Trophoblast cell (in vitro differentiated cells and primary cell): ENCODE measurements at regions not wholly inside any gene's neighbourhood (a gene's known extent, or its start where the extent isn't known, plus 50 kb on each side); places are given as distances from the start of the nearest gene placed in this dataset.

ENCODE experiments used
- DNase-seq, 2 donors: peaks; one replicate each; pipeline ENCODE4 v3.0.0-alpha.2; 2016
- H2AFZ ChIP-seq: 2 replicates; pipeline ENCODE4 v1.6.1; 2013; ENCODE audit warnings: low read length, moderate library complexity, mild to moderate bottlenecking; ENCODE audit not compliant: insufficient read depth, poor library complexity
- H2AK5ac ChIP-seq: 2 replicates; pipeline ENCODE4 v1.6.1; 2013; ENCODE audit warnings: mild to moderate bottlenecking, low read length
- H2BK120ac ChIP-seq: 2 replicates; pipeline ENCODE4 v1.6.1; 2013; ENCODE audit warnings: low read length, mild to moderate bottlenecking, moderate library complexity; ENCODE audit not compliant: insufficient read depth, poor library complexity
- H2BK12ac ChIP-seq: 2 replicates; pipeline ENCODE4 v1.6.1; 2013; ENCODE audit warnings: mild to moderate bottlenecking, low read length, moderate library complexity
- H2BK5ac ChIP-seq: 2 replicates; pipeline ENCODE4 v1.6.1; 2013; ENCODE audit warnings: low read length, low read depth, moderate library complexity, mild to moderate bottlenecking; ENCODE audit not compliant: poor library complexity
- H3K14ac ChIP-seq: 2 replicates; pipeline ENCODE4 v1.6.1; 2013; ENCODE audit warnings: mild to moderate bottlenecking, low read length
- H3K18ac ChIP-seq: 2 replicates; pipeline ENCODE4 v1.6.1; 2013; ENCODE audit warnings: mild to moderate bottlenecking, low read length
- H3K23ac ChIP-seq: 2 replicates; pipeline ENCODE4 v1.6.1; 2013; ENCODE audit warnings: low read length
- H3K27ac ChIP-seq: 2 replicates; pipeline ENCODE4 v1.5.1; 2013; ENCODE audit warnings: low read depth, mild to moderate bottlenecking, inconsistent platforms, low read length, moderate library complexity
- H3K27me3 ChIP-seq: 2 replicates; pipeline ENCODE4 v1.6.1; 2013; ENCODE audit warnings: inconsistent platforms, mild to moderate bottlenecking, low read length, moderate library complexity; ENCODE audit not compliant: insufficient read depth
- H3K36me3 ChIP-seq, 2 experiments: 1 replicate in 1 of 2; 2 replicates in 1 of 2; pipeline ENCODE4 v1.6.1; 2013; ENCODE audit warnings: low read length in 2 of 2, mild to moderate bottlenecking in 2 of 2, moderate library complexity in 1 of 2; ENCODE audit not compliant: insufficient read depth in 2 of 2, control insufficient read depth in 1 of 2
- H3K4ac ChIP-seq: 2 replicates; pipeline ENCODE4 v1.6.1; 2013; ENCODE audit warnings: low read depth, mild to moderate bottlenecking, low read length, moderate library complexity
- H3K4me1 ChIP-seq, 2 experiments: 1 replicate in 1 of 2; 2 replicates in 1 of 2; pipeline ENCODE4 v1.6.1; 2013; ENCODE audit warnings: low read length in 2 of 2, mild to moderate bottlenecking in 2 of 2, moderate library complexity in 1 of 2; ENCODE audit not compliant: insufficient read depth in 2 of 2, control insufficient read depth in 1 of 2
- H3K4me2 ChIP-seq: 2 replicates; pipeline ENCODE4 v1.6.1; 2013; ENCODE audit warnings: inconsistent platforms, mild to moderate bottlenecking, low read length, moderate library complexity
- H3K4me3 ChIP-seq: 2 replicates; pipeline ENCODE4 v1.5.1; 2013; ENCODE audit warnings: mild to moderate bottlenecking, low read depth, low read length, inconsistent platforms
- H3K79me1 ChIP-seq: one replicate; pipeline ENCODE4 v1.6.1; 2013; ENCODE audit warnings: low read length
- H3K79me2 ChIP-seq: 2 replicates; pipeline ENCODE4 v1.6.1; 2013; ENCODE audit warnings: low read length, mild to moderate bottlenecking; ENCODE audit not compliant: control insufficient read depth, insufficient read depth, poor library complexity
- H3K9ac ChIP-seq: 2 replicates; pipeline ENCODE4 v1.6.1; 2013; ENCODE audit warnings: mild to moderate bottlenecking, low read length
- H3K9me3 ChIP-seq: 2 replicates; pipeline ENCODE4 v1.6.1; 2013; ENCODE audit warnings: low read depth, mild to moderate bottlenecking, control low read depth, inconsistent platforms, low read length; ENCODE audit not compliant: insufficient read depth
- H4K12ac ChIP-seq: 2 replicates; pipeline ENCODE4 v1.6.1; 2013; ENCODE audit warnings: low read depth, mild to moderate bottlenecking, low read length, moderate library complexity
- H4K8ac ChIP-seq: 2 replicates; pipeline ENCODE4 v1.6.1; 2013; ENCODE audit warnings: low read depth, mild to moderate bottlenecking, low read length, moderate library complexity
- H4K91ac ChIP-seq: one replicate; pipeline ENCODE4 v1.6.1; 2013; ENCODE audit warnings: low read depth, mild to moderate bottlenecking, low read length, moderate library complexity
- WGBS: extraction: QIAGEN DNeasy Blood & Tissue Kit; methylation state at CpG from one replicate; pipeline ENCODE4 v1.1.7; 2013; ENCODE audit warnings: missing lambda C conversion rate; ENCODE audit not compliant: insufficient read length, insufficient coverage; ENCODE audit errors: extremely low coverage; 5-methylcytosine and 5-hydroxymethylcytosine counted together

- Histone ChIP-seq H3K27me3 (no peaks in the 10 kb centered on the region), H3K9me3 (no peaks in the 10 kb centered on the region), H2BK120ac (no peak overlapping the region), H3K18ac (no peak overlapping the region), H3K4me2 (no peak overlapping the region), H3K4me3 (no peak overlapping the region), H3K4me1 (no peaks in the 10 kb centered on the region), H3K9ac (no peak overlapping the region), H4K12ac (no peak overlapping the region), H2AK5ac (no peak overlapping the region), H4K91ac (no peak overlapping the region), H4K8ac (no peak overlapping the region), H2BK12ac (no peak overlapping the region), H3K36me3 (no peaks in the 10 kb centered on the region), H3K14ac (no peak overlapping the region), H2AFZ (no peak overlapping the region), H3K79me1 (no peaks in the 10 kb centered on the region), H3K23ac (no peak overlapping the region), H3K27ac (no peak overlapping the region), H3K4ac (no peak overlapping the region), H2BK5ac (no peak overlapping the region), H3K79me2 (no peaks in the 10 kb centered on the region)
- no CpG with 5 or more reads among the region's 3 CpGs for WGBS
- no peak for DNase-seq
These were observed 275.9 kb downstream of the MREG start for GRCh38 chr2:215737477-215737876.

GRCh38 chr2:215736653-215737290, 276.6 kb downstream of the MREG start:
- Histone ChIP-seq H3K27ac (no peak overlapping the region), H3K27me3 (no peaks in the 10 kb centered on the region), H3K79me1 (no peaks in the 10 kb centered on the region), H3K9ac (no peak overlapping the region), H2BK5ac (peak overlapping the region; percentile 40), H3K18ac (no peak overlapping the region), H4K91ac (no peak overlapping the region), H2AK5ac (no peak overlapping the region), H3K14ac (no peak overlapping the region), H3K4me2 (no peak overlapping the region), H2BK120ac (no peak overlapping the region), H3K4me3 (no peak overlapping the region), H3K9me3 (no peaks in the 10 kb centered on the region), H2BK12ac (no peak overlapping the region), H4K8ac (no peak overlapping the region), H3K4ac (no peak overlapping the region), H4K12ac (no peak overlapping the region), H3K36me3 (no peaks in the 10 kb centered on the region), H3K4me1 (no peaks in the 10 kb centered on the region), H2AFZ (no peak overlapping the region), H3K23ac (no peak overlapping the region), H3K79me2 (no peaks in the 10 kb centered on the region)
- DNase-seq: peak; percentile 42 to 71
- no CpG with 5 or more reads among the region's 4 CpGs for WGBS

- WGBS: no CpG with 5 or more reads among the region's 5 CpGs
- H3K4me1 ChIP-seq: peaks cover 0 to 2% of the 10 kb centered on the region in 2 experiments
- peak overlapping the region; percentile 73 for H3K14ac ChIP-seq
- H3K9me3 ChIP-seq: no peaks in the 10 kb centered on the region
- H3K4ac ChIP-seq: peak overlapping the region; percentile 15
- no peaks in the 10 kb centered on the region for H3K79me2 ChIP-seq
- H4K12ac ChIP-seq: no peak overlapping the region
- H3K4me3 ChIP-seq: no peak overlapping the region
- peak overlapping the region; percentile 76 for H4K91ac ChIP-seq
- no peak overlapping the region for H2AFZ ChIP-seq
- DNase-seq: peak in 1 of 2 donors; percentile 50
- H2AK5ac ChIP-seq: peak overlapping the region; percentile 84
- H3K36me3 ChIP-seq: no peaks in the 10 kb centered on the region
- H3K27me3 ChIP-seq: no peaks in the 10 kb centered on the region
- H3K27ac ChIP-seq: no peak overlapping the region
- peak overlapping the region; percentile 76 for H4K8ac ChIP-seq
- peaks cover 10% of the 10 kb centered on the region for H3K79me1 ChIP-seq
- H2BK12ac ChIP-seq: peak overlapping the region; percentile 98
- peak overlapping the region; percentile 58 for H2BK120ac ChIP-seq
- no peak overlapping the region for H3K23ac ChIP-seq
- no peak overlapping the region for H3K9ac ChIP-seq
- H3K18ac ChIP-seq: peak overlapping the region; percentile 77
- H3K4me2 ChIP-seq: no peak overlapping the region
- H2BK5ac ChIP-seq: no peak overlapping the region
These were observed 282.2 kb downstream of the MREG start for GRCh38 chr2:215731108-215731658.

GRCh38 chr2:215729985-215730620, 283.2 kb downstream of the MREG start:
- Histone ChIP-seq H3K36me3 (no peaks in the 10 kb centered on the region), H2AK5ac (no peak overlapping the region), H2BK5ac (no peak overlapping the region), H3K4me2 (no peak overlapping the region), H3K79me2 (no peaks in the 10 kb centered on the region), H3K79me1 (peaks cover 10% of the 10 kb centered on the region), H3K18ac (no peak overlapping the region), H4K91ac (no peak overlapping the region), H3K4ac (no peak overlapping the region), H4K8ac (no peak overlapping the region), H2BK12ac (no peak overlapping the region), H3K4me1 (peaks cover 0 to 2% of the 10 kb centered on the region in 2 experiments), H4K12ac (no peak overlapping the region), H3K9me3 (no peaks in the 10 kb centered on the region), H3K9ac (no peak overlapping the region), H2BK120ac (no peak overlapping the region), H3K27ac (peak overlapping the region; percentile 63), H3K27me3 (no peaks in the 10 kb centered on the region), H3K23ac (no peak overlapping the region), H3K4me3 (no peak overlapping the region), H3K14ac (no peak overlapping the region), H2AFZ (no peak overlapping the region)
- WGBS: no CpG with 5 or more reads among the region's 5 CpGs
- DNase-seq: peak; percentile 33 to 72
